SJSA1 (cell line): ENCODE measurements at regions not wholly inside any gene's neighbourhood (a gene's known extent, or its start where the extent isn't known, plus 50 kb on each side); places are given as distances from the start of the nearest gene placed in this dataset.
"Not testable (repeated sequence)": the region's sequence is repeated elsewhere in the genome, so short reads cannot be mapped to it uniquely, and the experiment has no call there.

Experiments
- DNase-seq, 2 experiments: peaks; one replicate each; pipeline ENCODE4 v3.0.0-alpha.2; 2015 to 2020; ENCODE audit warnings: low spot score in 2 of 2, low read depth in 1 of 2
- H3K27ac ChIP-seq: fragments of 250-450 bp; sonication (Bioruptor Pico); 2 replicates; pipeline ENCODE4 v1.5.1; 2020; ENCODE audit warnings: mild to moderate bottlenecking, moderate library complexity
- H3K27me3 ChIP-seq: fragments of 250-450 bp; sonication (Bioruptor Pico); replicated peaks from 2 replicates; pipeline ENCODE4 v1.5.1; 2020; ENCODE audit warnings: mild to moderate bottlenecking, moderate library complexity
- H3K36me3 ChIP-seq: fragments of 250-450 bp; sonication (Bioruptor Pico); 2 replicates; pipeline ENCODE4 v1.5.1; 2020; ENCODE audit warnings: mild to moderate bottlenecking
- H3K4me1 ChIP-seq: fragments of 250-450 bp; sonication (Bioruptor Pico); replicated peaks from 2 replicates; pipeline ENCODE4 v1.6.1; 2021; ENCODE audit warnings: mild to moderate bottlenecking
- H3K4me3 ChIP-seq: fragments of 250-450 bp; sonication (Bioruptor Pico); 2 replicates; pipeline ENCODE4 v1.5.1; 2020; ENCODE audit warnings: mild to moderate bottlenecking
- H3K9me3 ChIP-seq: fragments of 250-450 bp; sonication (Bioruptor Pico); replicated peaks from 2 replicates; pipeline ENCODE4 v1.5.1; 2020; ENCODE audit warnings: mild to moderate bottlenecking

DNA sequence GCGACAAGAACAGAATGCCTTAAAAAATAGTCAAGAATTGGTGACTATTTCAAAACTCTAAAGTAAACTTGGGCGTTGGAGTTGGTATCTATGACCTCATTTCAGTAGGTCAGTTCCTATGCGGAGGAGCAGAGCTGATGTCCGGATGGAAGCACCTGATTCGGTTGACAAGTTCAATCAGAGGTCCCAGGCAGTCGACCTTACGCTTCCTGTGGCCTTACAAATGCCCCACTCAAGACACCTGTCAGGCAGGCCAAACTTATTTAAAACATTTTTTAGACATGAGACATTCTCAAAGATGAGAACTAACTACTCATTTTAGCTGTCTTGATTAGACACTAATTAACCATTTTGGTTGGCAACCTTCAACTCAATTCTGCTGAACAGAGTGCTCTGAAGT lies 137.7 kb upstream of the ADAMTS3 start:
- Histone ChIP-seq H3K4me3 (no peak overlapping the region), H3K4me1 (no peaks in the 10 kb centered on the region), H3K36me3 (no peaks in the 10 kb centered on the region), H3K27ac (no peak overlapping the region), H3K9me3 (no peaks in the 10 kb centered on the region), H3K27me3 (no peaks in the 10 kb centered on the region)
- no peak for DNase-seq

DNA sequence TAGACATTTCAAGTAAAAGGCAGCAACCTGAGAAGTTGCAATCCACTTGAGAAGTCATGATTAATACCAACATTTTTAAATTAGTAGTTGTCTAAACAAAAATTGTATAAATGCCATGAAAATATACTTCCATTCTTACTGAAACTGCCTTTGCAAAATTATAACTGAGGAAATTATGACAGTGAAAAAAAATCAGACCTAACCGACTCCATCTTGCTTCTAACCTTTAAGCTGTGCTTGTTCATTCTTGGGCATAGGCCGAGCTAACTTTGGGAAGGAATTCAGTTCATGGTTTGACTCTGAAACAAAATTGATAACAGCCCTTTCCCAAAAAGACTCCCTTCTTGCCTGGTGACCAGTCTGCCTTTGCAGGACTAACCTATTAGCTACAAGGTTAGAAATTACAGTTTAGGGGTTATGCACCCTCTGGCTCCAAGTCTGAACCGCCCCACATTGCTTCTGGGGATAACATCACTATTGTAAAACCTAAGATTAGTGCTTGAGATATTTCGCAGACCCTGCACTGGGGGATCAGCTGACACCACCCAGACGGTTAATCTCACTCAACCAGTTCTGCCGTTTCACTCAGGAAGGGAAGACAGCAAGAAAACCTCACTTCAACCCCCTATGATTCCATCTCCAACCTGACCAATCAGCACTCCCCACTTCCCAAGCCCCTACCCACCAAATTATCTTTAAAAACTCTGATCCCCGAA lies 136.1 kb upstream of the ADAMTS3 start:
- DNase-seq, H3K36me3 ChIP-seq, H3K9me3 ChIP-seq, H3K4me1 ChIP-seq, H3K4me3 ChIP-seq, H3K27ac ChIP-seq, H3K27me3 ChIP-seq: not testable (repeated sequence)

DNA sequence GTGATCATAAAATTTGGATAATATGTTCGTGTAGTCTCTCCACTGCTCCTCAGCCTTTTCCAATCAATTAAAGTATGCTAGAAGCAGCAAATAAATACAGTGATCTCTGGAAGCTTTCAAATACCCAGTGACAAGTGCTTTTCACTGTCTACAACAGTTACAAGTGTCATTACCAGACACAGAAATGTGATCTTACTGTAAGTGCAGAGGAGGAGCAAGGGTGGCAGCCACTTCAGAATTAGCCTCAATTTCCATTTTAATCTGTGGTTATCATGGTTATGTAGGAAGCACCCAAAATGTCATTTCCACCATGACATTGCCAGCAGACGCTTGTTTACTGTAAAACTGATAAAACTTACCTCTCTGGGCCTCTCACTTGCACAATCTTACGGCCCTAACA lies 133.9 kb upstream of the ADAMTS3 start:
- Histone ChIP-seq H3K4me3 (no peak overlapping the region), H3K9me3 (no peaks in the 10 kb centered on the region), H3K27me3 (no peaks in the 10 kb centered on the region), H3K27ac (no peak overlapping the region), H3K36me3 (no peaks in the 10 kb centered on the region), H3K4me1 (no peaks in the 10 kb centered on the region)
- DNase-seq, result no peak

DNA sequence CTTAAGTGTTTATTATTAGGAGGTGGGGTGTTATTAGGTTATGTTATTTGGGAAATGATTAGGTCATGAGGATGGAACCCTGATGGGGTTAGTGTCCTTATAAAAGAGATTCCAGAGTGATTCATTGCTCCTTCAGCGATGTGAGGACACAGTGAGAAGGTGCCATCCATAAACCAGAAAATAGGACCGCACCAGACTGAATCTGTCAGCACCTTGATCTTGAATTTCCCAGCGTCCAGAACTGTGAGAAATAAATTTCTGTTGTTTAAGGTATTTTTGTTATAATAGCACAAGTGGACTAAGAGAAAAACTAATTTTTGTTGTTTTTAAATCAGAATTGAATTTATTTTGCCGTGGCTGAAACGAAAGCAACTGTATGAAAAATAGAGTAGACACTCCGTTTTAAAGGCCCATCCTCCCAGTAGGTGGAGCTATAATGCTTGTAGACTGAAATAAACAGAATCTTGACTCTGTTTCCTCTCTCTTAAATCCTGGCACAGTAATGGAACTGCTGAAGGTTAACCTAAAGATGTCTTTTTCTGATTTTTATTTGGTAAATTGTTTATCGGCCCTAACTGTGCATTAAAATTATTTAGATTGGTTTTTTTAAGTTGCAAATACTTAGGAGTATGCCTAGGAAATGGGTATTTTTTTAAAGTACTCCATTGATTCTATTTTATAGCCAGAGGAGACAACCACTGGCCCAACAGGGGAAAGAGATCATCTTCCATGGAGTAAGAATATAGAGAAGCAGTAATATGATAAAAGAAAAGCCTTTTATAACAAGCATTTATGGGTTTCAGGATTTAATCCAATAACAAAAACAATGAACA lies 133.2 kb upstream of the ADAMTS3 start:
- Histone ChIP-seq H3K4me1 (no peaks in the 10 kb centered on the region), H3K4me3 (peak overlapping the region; percentile 35), H3K9me3 (no peaks in the 10 kb centered on the region), H3K27me3 (no peaks in the 10 kb centered on the region), H3K36me3 (no peaks in the 10 kb centered on the region), H3K27ac (no peak overlapping the region)
- DNase-seq, result peak; percentile 47 to 60

DNA sequence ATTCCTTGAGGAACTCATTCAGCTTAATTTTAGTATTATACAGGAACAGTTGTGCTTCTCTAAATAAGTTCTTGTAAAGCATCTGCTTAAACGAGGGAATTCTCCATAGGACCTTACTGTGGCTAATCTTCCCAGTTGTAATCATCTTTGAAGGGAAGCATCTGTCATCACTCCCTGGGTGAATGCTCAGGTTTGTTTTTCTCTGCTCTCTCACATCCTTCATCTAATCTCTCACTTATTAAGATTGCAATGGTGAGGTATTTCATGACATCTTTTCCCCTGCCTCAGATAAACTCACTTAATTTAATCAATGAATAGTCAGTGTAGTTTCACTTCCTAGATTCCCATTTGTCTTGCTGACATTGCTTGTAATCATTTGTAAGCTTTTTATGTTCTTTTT lies 121.8 kb upstream of the ADAMTS3 start:
- H3K4me3 ChIP-seq, result no peak overlapping the region
- no peaks in the 10 kb centered on the region for H3K36me3 ChIP-seq
- H3K9me3 ChIP-seq, result no peaks in the 10 kb centered on the region
- H3K27me3 ChIP-seq, result no peaks in the 10 kb centered on the region
- no peaks in the 10 kb centered on the region for H3K4me1 ChIP-seq
- no peak overlapping the region for H3K27ac ChIP-seq
- no peak for DNase-seq

DNA sequence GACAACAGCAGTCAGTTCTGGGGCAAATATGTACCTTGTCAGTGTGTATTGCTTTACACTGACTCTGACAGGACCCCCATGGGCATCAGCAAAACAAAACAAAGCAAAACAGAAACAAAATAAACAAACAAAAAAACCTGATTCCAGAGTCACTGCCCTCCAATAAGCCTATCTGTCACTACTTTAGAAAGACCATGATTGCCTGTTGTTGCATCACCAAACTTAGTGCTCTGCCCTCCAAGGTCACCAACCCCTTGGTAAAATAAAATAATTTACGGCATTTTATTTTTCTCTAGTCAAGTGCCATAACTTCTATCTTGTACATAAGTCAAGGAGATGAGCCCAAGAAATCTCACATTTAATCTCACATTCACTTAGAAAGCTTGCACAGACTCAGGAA lies 120.9 kb upstream of the ADAMTS3 start:
- DNase-seq, result no peak
- no peaks in the 10 kb centered on the region for H3K27me3 ChIP-seq
- no peaks in the 10 kb centered on the region for H3K4me1 ChIP-seq
- H3K9me3 ChIP-seq, result no peaks in the 10 kb centered on the region
- no peak overlapping the region for H3K4me3 ChIP-seq
- no peak overlapping the region for H3K27ac ChIP-seq
- H3K36me3 ChIP-seq, result no peaks in the 10 kb centered on the region

DNA sequence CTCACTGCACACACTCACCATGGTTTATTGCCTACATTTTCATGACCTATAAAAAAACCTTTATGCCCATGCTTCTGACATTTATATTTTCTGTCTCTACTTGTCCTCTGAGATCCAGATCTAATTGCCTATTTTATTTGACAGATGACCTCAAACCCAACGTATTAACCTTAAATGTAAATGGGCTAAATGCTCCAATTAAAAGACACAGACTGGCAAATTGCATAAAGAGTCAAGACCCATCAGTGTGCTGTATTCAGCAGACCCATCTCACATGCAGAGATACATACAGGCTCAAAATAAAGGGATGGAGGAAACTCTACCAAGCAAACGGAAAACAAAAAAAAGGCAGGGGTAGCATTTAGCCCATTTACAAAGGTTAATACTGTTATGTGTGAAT lies 117.4 kb upstream of the ADAMTS3 start:
- DNase-seq, H3K4me1 ChIP-seq, H3K9me3 ChIP-seq, H3K4me3 ChIP-seq, H3K27me3 ChIP-seq, H3K27ac ChIP-seq, H3K36me3 ChIP-seq: not testable (repeated sequence)

DNA sequence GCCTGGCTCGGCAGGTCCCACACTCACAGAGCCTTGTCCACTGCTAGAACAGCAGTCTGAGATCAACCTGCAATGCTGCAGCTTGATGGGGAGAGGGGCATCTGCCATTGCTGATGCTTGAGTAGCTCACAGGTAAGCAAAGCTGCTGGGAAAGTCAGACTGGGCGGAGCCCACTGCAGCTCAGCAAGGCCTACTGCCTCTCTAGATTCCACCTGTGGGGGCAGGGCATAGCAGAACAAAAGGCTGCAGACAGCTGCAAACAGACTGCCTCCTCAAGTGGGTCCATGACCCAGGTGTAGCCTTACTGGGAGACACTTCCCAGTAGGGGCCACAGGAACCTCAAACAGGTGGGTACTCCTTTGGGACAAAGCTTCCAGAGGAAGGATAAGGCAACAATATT lies 110.6 kb upstream of the ADAMTS3 start:
- H3K27ac ChIP-seq, result no peak overlapping the region
- no peaks in the 10 kb centered on the region for H3K27me3 ChIP-seq
- no peaks in the 10 kb centered on the region for H3K9me3 ChIP-seq
- no peaks in the 10 kb centered on the region for H3K36me3 ChIP-seq
- no peak overlapping the region for H3K4me3 ChIP-seq
- no peaks in the 10 kb centered on the region for H3K4me1 ChIP-seq
- DNase-seq, result no peak

DNA sequence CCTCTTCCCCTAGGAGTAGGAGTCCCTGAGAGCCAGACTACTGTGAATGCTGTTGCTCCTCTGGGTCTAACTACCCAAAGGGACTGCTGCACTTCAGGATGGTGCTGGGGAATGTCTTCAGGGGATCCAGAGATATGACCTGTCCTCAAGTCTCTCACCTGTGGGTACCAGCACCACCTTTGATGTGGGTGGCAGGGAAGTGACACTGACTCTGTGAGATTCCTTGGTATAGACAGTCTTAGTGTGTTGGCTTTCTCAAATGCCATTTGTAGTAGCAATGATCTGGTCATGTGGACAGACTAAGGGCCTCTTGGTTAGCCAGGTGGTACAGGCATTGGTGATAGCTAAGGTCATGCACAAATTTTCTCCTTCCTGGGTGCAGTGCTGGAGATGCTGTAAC lies 108.9 kb upstream of the ADAMTS3 start:
- Histone ChIP-seq H3K27me3 (no peaks in the 10 kb centered on the region), H3K9me3 (no peaks in the 10 kb centered on the region), H3K4me3 (no peak overlapping the region), H3K4me1 (no peaks in the 10 kb centered on the region), H3K27ac (no peak overlapping the region), H3K36me3 (no peaks in the 10 kb centered on the region)
- no peak for DNase-seq

DNA sequence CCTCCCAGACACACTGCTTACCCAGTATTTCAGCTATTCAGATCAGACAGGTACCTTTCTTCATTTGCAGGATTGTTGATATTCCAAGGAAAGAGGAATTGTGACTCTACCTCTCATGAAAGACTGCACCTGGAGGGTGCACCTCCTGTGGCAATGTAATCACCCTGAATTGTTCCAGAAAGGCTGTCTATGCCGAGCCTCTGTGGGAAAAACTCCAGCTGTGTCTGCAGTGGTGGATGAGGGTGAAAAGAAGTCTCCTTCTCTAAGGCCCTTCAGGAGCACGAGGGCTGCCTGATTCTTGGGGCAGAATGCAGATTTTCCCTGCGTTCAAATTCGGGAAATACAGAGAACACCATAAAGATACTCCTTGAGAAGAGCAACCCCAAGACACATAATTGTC lies 108.2 kb upstream of the ADAMTS3 start:
- Histone ChIP-seq H3K4me3 (no peak overlapping the region), H3K27me3 (no peaks in the 10 kb centered on the region), H3K36me3 (no peaks in the 10 kb centered on the region), H3K4me1 (no peaks in the 10 kb centered on the region), H3K27ac (no peak overlapping the region), H3K9me3 (no peaks in the 10 kb centered on the region)
- no peak for DNase-seq

DNA sequence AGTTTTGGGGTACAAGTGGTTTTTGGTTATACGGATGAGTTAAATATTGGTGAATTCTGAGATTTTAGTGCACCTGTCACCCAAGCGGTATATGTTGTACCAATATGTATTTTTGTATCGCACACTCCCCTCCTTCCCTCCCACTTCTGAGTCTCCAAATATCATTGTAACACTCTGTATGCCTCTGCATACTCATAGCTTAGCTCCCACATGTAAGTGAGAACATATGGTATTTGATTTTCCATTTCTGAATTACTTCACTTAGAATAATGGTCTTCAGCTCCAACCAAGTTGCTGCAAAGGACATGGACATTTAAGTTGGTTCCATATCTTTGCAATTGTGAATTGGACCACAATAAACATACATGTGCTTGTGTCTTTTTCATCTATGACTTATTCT lies 103.0 kb upstream of the ADAMTS3 start:
- no peak overlapping the region for H3K27ac ChIP-seq
- no peaks in the 10 kb centered on the region for H3K9me3 ChIP-seq
- no peaks in the 10 kb centered on the region for H3K27me3 ChIP-seq
- DNase-seq, result no peak
- H3K4me1 ChIP-seq, result no peaks in the 10 kb centered on the region
- H3K4me3 ChIP-seq, result no peak overlapping the region
- H3K36me3 ChIP-seq, result no peaks in the 10 kb centered on the region

DNA sequence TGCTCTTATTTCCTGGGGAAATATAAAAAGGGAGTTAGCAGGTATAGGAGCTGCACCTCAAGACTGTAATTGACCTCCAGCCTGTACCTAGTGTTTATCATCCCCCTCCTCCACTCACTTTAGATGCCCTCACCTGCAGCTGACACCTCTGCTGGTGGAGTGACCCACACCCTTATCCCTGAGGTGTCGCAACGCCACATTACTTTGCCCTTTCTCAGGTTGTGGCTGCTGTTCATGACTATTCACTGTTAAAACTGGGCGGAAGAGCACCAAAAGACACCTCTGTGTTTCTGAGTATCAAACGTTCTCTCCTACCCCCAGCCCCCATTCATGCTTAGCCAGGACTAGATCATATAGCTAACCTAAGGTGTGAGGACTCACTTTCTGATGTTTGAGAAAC lies 101.5 kb upstream of the ADAMTS3 start:
- no peaks in the 10 kb centered on the region for H3K4me1 ChIP-seq
- H3K36me3 ChIP-seq, result no peaks in the 10 kb centered on the region
- H3K27ac ChIP-seq, result no peak overlapping the region
- no peaks in the 10 kb centered on the region for H3K9me3 ChIP-seq
- H3K27me3 ChIP-seq, result no peaks in the 10 kb centered on the region
- no peak for DNase-seq
- H3K4me3 ChIP-seq, result no peak overlapping the region

DNA sequence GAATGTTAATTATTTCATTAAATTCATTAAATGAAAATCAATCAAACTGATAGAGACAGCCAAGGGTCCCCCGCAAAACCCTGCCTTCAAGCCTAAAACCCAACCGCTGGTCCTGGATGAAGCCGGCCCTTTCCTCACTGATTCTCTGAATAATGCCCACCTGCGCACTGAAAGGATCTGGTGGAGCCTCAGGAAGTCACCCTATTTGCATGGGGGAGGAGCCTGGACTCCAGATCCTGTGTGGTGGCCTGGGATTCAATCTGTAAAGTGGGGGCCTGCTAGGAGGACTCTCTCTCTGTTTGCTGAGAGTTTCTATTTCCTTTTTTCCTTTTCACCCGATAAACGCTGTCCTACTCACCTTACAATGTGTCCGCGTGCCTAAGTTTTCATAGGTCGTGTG lies 97.9 kb upstream of the ADAMTS3 start:
- H3K27ac ChIP-seq, result no peak overlapping the region
- H3K4me3 ChIP-seq, result no peak overlapping the region
- H3K27me3 ChIP-seq, result no peaks in the 10 kb centered on the region
- no peaks in the 10 kb centered on the region for H3K9me3 ChIP-seq
- H3K36me3 ChIP-seq, result no peaks in the 10 kb centered on the region
- no peaks in the 10 kb centered on the region for H3K4me1 ChIP-seq
- no peak for DNase-seq

DNA sequence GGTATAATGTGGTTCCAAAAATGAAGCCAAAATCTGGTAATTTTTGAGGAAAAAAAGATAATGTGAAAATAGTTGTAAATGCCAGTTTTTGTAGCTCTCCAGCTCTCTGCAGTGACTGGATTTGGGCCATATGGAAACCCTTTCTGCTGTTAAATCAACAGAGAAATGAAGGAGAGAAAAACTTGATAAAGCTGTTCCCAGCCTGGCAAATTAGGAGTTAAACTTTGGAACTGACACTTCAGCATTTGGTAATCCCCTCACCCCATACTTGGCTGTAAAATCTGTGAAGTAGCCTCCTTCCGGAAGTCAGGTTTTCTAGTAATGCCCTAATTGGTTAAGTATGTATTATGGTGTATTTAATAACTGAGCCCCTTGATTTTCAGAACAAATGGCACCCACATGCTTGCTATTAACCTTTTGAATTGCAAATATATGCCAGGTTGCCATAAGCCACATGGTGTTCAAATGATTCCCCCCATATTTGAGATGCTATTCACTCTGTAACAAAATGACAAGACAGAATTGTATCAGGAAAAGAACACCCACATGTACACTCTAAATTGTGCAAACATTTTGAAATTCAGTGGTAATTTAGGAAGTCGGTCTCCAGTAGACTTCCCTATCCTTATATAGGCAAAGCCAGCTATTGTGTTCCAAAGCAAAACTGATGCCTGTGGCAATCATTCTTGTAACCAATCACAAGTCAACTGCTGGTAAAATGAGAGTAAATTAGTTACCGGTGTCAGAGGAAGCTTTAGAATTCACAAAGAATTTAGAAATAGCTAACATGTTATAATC lies 96.3 kb upstream of the ADAMTS3 start:
- Histone ChIP-seq H3K27ac (no peak overlapping the region), H3K4me3 (no peak overlapping the region), H3K4me1 (no peaks in the 10 kb centered on the region), H3K27me3 (no peaks in the 10 kb centered on the region), H3K36me3 (no peaks in the 10 kb centered on the region), H3K9me3 (no peaks in the 10 kb centered on the region)
- DNase-seq, result no peak
